HG03439 (cell line): ENCODE measurements at regions not wholly inside any gene's neighbourhood (a gene's known extent, or its start where the extent isn't known, plus 50 kb on each side); places are given as distances from the start of the nearest gene placed in this dataset.

Experiments used
- ATAC-seq: cut with Tn5 transposase; IDR thresholded peaks from one replicate; pipeline ENCODE4 v1.9.1; 2021; ENCODE audit warnings: mild to moderate bottlenecking, moderate library complexity; ENCODE audit not compliant: unreplicated experiment

DNA sequence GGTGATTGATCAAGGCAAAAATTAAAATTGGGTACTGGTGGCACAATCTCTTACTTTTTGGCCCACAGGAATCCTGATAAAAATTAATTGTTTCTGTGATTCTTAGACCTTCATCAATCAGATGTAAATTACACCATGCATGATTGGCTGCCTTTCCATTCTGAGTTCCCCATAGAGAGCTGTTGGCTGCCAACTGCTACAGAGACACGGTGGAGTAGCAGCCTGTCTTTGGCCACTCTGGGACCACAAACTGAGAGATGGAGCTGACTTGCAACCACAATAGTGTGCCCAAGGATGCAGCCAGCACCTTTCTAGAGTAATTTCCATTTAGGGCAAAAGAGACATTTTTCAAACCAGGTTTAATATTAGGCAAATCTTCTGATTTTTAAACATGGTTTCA is 274.3 kb upstream of the MMS22L start:
- no peak for ATAC-seq

DNA sequence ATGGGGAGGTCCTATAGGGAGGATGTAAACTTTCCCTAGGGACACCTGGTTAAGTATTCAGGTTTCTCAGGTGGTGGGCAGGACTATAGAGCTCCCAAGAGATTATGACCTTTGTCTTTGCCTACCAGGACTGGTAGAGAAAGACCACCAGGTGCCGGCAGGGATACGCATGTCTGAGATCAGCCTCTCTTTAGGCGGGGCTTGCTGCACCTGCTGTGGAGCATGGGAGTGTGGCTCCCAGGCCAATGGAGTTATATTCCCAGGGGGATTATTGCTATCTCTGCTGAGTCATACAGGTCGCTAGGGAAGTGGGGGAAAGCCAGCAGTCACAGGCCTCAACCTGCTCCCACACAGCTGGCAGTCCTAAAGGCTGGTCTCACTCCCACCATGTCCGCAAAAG is 280.5 kb upstream of the MMS22L start:
- ATAC-seq: no peak

DNA sequence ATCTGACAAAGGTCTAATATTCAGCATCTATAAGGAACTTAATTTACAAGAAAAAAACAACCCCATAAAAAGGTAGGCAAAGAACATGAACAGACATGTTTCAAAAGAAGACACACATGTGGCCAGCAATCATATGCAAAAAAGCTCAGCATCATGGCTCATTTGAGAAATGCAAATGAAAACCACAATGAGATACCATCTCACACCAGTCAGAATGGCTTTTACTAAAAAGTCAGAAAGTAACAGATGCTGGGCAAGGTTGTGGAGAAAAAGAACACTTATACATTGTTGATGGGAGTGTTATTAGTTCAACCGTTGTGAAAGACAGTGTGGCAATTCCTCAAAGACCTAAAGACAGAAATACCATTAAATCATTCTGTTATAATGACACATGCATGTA is 289.9 kb upstream of the MMS22L start:
- ATAC-seq: no peak

DNA sequence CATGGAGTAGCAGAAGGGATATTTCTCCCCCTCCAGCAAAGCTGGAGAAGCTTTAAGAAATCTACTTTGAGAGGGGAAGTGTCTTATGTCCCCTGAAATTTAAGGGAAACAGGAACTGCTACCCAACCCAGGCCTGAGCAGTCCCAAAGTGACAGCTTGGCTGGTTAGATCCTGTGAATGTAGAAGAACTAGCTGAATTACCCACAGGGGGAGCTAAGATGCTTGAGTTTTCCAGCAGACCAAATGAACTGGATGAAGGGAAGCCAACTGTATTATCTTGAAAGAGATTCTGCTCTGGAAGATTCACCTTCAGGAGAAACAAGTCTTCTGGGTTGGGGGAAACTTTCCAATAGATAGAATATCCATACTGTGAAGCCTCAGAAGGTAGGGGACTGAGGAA is 303.3 kb upstream of the MMS22L start:
- ATAC-seq: no peak

DNA sequence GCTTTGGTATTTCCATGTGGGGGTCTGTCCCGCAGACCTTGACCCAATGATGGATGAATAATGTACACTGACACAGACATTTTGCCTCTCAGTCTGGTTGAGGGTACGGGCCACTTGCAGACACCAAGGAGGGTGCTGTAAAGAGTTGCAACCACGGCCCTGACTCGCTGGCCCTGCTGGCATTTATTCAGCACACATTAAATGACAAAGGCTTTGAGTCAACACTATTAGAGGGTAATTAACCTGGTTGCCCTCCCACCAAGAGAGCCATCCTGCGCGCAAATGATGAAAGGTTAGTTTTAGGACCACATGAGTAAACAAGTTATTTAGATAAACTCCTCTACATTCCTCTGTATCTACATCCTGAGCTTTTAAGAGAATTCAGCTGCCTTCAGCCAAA is 308.9 kb upstream of the MMS22L start:
- no peak for ATAC-seq

DNA sequence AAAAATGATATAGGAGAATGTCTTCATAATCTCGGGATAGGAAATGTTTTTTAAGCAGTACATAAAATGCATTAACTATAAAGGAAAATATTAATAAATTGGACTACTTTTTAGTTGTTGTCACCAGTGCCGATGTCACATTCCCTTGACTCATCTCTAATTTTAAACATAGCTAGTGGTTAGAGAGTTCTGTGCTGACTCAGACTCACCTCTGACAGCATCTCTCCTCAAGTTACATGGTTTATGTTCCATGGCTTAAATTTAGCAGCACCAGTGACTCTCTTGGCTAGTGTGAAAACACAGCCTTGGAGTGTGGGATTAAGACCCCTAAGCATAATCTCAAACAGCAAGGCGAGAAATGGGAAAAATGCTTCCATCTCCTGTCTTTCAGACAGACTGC is 311.8 kb upstream of the MMS22L start:
- ATAC-seq: no peak

DNA sequence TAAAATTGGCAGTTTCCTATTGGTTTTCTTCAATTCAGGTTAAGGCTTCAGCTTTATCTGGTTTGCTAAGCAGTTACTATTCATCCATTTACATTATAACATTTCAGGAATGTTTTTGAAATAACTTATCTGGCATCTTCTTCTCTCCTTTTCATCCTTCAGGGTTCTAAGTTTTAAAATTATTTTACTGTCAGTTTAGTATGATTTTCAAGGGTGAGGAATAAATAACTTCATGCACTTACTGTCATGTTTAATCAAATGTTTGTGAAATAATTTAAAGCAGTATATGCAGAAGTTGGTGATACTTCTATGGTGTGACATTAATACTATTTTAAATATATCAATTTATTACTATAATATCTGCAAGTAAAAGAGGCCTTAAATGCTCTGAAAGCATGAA is 338.1 kb upstream of the MMS22L start:
- no peak for ATAC-seq

DNA sequence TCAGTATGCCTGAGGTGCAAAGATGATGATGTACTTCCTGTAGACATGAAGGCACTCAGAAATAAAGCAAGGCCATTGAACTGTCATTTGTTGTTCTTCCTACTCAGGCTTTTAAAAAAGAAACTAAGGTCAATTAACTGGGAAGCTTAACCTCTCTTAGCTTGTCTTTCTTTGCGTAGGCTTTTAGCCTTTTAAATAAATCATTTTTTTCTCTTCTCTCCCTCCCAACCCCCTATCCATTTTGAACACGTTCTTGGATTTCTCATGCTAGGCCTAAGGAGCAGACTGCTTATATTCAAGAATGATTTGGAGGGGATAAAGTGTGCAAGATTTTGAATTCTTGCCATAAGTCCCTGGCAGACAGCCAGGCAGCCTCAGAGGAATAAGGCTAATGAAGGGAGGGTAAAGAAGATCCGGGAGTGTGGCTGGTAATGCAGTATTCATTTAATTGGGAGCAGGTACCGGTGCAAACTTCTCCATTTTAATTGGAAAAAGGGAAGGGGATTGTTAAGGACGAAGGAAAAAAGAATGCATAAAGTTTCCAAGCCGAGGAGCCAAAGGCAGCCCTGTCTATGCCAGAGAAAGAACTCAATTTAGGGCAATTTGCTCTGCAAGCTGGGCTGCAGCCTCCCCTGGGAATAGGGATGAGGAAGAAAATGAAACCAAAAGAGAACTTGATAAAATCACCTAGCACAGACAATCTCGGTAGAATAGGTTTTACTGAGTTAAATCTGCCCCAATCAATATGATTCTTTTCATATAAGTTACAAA is 343.8 kb upstream of the MMS22L start:
- ATAC-seq: no peak

DNA sequence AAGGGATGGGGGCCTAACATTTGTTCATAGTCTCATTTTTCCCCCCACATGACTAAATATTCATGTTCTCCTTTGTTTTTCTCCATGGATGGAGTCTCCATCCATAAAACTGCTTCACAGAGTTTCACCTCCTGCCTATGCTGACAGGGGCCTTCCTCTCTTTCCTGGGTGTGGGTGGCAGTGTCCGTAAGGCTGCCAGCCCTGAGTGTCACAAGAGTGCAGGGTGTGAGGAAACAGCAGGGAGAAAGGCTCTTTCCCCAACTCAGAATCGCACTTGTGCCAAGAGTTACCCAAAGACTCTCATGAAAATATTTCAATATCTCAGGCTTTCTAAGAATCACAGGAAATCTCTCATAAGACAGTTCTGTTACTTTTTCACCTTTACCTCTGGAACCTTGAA is 346.2 kb upstream of the MMS22L start:
- no peak for ATAC-seq

DNA sequence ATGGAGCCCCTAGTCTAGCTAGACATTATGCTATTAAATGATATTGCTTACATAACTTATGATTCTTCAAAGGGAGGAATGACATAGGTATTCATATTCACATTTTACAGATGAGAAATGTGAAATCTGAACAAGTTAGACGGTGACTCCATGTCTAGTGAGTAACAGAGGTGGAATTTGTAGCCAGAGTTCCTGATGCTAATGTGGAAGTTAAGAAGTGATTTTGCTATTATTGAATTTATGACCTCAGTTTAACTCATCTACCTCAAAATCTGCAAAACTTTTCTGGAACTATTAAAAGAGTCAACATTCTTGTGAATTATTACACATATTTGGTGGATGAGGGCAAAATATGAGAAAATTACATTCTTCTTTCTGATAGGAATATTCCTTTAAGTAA is 347.6 kb upstream of the MMS22L start:
- no peak for ATAC-seq

DNA sequence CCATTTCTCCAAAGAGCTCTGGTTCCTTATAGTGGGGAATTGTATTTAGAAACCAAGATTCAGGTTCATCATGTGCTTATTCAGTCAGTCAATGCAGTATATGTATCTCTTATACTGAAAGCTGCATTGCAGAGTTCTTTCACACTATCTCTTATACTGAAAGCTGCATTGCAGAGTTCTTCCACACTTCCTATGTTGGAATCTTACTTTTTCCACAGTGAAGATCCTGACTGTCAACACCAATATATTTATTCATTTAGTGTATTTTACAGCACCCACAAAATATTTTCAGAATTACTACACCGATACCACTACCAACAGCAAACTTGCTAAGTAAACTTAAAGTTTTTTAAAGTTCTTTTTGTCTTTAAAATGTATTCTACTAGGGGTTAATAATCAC is 349.3 kb upstream of the MMS22L start:
- no peak for ATAC-seq

DNA sequence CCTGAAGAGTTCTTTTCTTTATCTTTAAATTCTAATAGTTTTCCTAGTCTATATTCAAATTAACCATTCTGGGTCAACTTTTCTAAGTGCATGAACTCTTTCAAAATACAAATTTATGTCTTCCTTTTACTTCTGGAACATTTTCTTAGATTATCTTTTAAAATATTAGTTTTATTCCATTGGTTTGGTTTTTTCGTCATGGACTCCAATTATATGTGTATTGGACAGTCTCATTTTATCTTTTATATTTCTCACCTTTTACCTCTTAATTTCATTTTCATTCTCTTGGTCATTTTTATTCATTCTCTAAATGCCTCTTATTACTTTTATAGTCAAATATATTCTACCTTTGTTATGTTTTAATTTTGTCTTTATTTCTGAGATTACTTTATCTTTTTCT is 356.7 kb upstream of the MMS22L start:
- ATAC-seq: no peak

DNA sequence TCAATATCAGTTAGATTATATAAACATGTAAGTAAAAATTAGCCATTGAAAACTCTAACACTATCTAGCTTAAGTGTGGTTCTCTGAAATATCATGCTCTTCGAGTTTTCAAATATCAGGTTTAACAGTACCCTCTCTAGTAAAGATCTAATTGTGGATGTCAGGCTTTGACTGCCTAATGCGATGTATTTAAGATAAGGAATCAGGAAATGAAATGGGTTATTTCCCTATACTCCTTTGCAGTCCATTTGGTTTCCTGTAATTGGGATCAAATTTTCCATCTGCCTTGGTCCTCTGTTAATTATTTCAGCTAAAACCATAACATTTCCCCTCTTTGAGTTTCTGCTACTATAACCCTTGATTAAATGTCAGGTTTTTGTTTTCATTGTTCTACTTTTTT is 361.3 kb upstream of the MMS22L start:
- ATAC-seq: no peak

DNA sequence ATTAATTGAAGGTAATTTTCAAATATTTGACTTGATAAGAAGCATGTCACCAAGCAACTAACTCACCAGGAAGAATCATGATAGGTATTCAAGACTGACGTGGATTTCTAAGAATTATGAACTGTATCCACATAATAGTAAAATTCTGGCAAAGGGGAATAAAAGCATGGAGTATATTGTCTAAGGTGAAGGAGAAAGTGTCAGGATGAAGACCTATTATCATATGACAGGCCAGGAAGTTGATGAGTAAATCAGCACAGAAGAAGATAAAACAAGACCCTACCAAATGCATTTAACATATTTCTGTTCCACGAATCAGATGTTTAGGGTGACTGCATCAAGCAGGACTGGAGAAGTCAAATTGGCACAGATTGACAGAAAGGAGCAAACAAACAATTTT is 362.7 kb upstream of the MMS22L start:
- no peak for ATAC-seq

DNA sequence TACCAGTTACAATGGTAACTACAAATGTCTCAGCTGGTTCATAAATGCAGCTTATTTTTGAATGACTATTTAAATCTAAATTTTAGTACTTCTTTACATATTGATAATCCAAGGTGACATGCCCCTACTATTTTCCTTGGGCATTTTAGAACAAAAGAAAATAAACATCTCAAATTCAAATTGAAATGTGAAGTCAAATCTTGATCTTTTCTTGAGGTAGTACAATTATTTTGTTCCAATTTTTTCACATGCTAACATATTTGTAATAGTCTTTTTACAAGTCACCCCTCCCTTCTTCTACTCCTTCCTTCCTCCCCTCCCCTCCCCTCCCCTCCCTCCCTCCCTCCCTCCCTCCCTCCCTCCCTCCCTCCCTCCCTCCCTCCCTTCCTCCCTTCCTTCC is 370.1 kb upstream of the MMS22L start:
- no peak for ATAC-seq

DNA sequence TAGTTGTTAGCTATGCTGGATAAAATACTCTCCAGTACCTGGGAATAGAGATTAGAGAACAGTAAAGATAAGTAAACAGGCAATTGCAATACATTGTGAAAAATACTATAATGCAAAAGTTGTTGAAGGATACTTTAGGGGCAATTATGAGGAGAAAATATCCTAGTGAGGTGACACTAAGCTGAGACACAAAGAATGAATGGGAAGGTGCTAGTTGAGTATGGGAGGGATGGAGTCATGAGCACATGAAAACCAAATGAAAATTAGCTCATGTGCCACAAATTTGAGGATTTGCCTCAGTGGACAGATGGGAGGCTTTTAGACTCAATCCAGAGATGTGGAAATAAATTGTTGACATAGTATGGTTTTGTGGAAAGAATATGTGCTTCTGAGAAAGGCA is 370.5 kb upstream of the MMS22L start:
- ATAC-seq: no peak

DNA sequence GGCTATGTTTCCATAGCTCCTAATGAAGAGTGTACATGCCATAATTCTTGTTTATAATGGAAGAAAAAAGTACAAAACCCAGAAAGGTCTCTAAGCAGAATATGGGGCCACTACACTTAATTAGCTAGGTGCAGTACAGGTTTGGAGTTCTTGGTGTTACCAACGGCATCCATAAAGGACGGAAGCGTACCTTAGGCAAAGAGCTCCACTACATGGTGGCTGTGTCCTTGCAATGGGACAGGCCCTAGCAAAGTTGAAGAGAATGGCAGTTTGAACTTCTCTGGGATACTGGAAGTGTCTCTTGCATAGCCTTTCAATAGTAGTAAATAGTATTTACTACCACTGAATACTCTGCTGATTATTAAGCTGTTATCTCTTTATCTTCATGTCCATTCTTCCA is 371.7 kb upstream of the MMS22L start:
- no peak for ATAC-seq

DNA sequence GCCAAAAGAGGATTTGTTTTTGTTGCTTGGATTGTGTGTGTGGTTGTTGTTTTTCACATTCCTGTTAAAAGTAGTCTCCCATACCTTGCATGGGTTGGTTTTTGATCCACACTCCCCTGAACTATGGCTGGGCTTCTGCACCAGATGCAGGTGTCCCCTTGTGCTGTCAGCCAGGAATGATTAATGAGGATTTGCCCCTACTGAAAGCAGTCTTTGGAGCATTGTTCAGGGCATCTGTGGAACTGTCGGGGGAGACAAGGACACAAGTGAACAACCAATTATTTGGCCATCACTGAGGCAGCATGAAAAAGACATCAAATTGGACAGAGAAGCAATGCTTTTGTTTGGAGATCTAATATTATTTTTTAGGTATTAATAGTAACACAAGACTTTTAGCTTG is 373.2 kb upstream of the MMS22L start:
- no peak for ATAC-seq

DNA sequence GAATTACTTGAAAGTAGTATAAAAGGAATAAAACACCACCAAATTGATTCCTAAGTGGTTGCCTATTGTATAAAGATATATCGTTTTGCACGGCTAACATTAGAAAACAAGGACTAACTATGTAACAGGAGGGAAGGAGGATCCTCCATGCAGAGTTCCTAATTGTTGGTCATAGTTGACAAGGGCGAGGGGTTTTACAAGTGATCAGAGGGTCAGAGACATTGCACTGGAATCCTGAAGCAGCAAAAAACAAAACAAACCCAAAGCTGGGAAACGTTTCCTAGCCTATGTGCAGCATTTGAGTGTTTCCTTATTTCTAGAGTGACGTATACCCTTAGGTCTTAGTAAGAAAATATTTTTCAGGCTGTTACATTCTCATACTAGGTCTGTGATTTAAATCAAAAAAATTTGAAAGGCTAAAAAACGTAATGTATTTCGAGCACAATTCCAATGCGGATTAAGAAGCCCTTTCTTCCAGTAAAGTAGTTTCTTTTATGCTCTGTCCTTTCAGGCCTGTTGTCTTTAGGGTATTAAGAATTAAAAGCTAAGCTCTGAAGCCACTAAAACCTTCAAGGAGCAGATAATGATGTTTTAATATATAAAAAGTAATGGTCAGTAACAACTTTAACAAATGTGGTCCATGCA is 373.8 kb upstream of the MMS22L start:
- no peak for ATAC-seq

DNA sequence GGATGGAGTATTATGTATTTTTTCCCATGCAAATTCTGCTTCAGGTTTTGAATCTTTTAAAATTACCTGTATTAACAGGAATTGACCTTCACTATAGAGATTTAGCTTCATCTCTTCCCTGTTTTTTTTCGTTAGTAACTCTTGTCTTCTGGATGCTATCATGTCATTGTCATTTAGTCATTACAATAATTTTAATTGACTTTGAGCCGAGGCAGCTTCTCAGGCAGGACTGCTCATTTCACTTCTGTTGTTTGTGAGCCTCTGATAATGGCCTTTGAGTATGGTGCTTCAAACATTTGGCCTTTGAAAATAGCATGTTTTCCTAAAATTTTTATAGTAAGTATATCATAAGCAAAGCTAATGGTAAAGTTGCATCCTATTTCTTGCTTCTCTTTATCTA is 375.1 kb upstream of the MMS22L start:
- no peak for ATAC-seq

DNA sequence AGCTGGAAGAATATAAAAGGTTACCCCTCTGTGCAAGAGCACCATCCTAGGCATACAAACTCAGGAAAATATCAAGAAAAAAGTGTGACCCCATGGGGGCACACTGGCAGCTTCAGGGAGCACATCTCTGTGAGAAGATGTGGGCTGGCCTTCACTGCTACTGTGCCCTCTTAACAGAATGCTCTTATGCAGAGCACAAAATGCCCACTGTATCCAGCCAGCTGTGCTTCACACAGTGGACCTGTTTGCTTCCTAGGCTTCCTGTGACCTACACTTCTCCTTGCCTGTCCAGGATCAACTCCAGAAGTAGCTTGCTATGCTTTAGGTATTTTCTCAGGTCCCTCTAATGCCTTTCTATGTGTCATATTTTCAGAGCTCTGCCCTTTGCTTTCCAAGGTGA is 380.2 kb upstream of the MMS22L start:
- no peak for ATAC-seq

DNA sequence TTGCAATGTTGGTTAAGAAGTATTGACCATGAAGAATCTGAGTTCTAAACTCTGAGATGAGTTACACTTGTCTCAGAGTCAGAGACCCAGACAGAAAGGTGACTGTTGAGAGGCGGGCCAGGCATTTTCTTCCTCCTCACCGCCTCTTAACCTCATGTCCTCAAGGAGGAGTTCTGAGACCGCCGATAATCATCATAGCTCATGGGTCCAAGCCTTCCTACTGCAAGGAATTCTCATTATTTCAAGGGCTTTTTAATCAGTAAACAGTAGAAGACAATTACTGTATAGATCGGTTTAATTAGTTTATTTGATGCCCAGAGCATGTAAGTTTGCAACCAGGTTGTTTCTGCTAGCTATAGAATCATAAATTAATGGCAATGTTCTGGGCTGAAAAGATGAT is 382.4 kb upstream of the MMS22L start:
- ATAC-seq: no peak

DNA sequence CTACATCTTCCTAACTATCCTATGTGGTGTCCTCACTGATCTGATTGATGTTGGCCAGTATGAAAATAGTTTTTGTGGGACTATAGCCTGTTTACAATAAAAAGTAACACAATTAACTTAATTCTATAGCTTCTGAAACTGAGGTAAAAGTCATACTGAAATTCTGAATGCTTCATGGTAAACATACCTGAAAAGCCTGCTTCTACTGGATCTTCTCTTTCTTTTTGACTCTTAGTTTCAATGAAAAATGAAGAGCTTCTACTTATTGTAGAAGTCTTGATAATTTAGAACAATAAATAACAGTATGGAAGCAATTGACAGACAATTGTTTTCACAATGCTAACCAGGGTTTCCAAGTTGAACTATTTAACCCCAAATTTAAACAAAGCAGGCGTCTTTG is 383.9 kb upstream of the MMS22L start:
- ATAC-seq: no peak
